ENCODE measurements at regions not wholly inside any gene's neighbourhood (a gene's known extent, or its start where the extent isn't known, plus 50 kb on each side); places are given as distances from the start of the nearest gene placed in this dataset.

- no peak for TF ChIP-seq ZNF592 (IDR thresholded peaks at IDR 0.05)
- TF ChIP-seq MXI1 (IDR thresholded peaks at IDR 0.05; ENCODE audit: low read depth, low read length) = no peak
- TF ChIP-seq CBX3 (IDR thresholded peaks at IDR 0.05; ENCODE audit: borderline replicate concordance, low read depth) = no peak
Observed at GRCh38 chr2:41958775-41959174, 89.0 kb upstream of the PKDCC start (continued).

- FAIRE-seq = no peak
- intact Hi-C loops (cut with micrococcal nuclease; ENCODE audit: unreplicated experiment) = no loop called here
- H2AFZ ChIP-seq (ENCODE audit: control insufficient read depth, low read depth, low read length) = no peak overlapping the region
- no peak for DNase-seq (ENCODE audit: low read depth, low spot score)
- no peak overlapping the region for H3K4me3 ChIP-seq
- H3K4me1 ChIP-seq (ENCODE audit: control insufficient read depth, insufficient read depth, low read length) = peaks cover 11% of the 10 kb centered on the region
- no peak for ATAC-seq
- no peak overlapping the region for H3K9ac ChIP-seq (ENCODE audit: control insufficient read depth, insufficient read depth, low read length)
- ChIA-PET RAD21 (ENCODE audit: unreplicated experiment) (no interaction called here), POLR2A (no interaction called here), CTCF (no interaction called here), SMC1A (ENCODE audit: uncharacterized antibody, unreplicated experiment) (interaction anchor here (0.7 kb wide), 1 partner anchor 239 kb away, joined by 3 read pairs; no protein-coding TSS in a partner anchor)
- no peaks in the 10 kb centered on the region for H3K79me2 ChIP-seq (ENCODE audit: control insufficient read depth, insufficient read depth, low read length)
- no peaks in the 10 kb centered on the region; the same call in 1 of the 3 replicates for H3K9me3 ChIP-seq (replicated peaks; ENCODE audit: control insufficient read depth, insufficient read depth, low read length)
- H3K27ac ChIP-seq (ENCODE audit: control insufficient read depth, insufficient read depth) = no peak overlapping the region
- WGBS (ENCODE audit: insufficient coverage, insufficient replicate concordance, low lambda C conversion rate, missing lambda C conversion rate) = 67% methylated on average over 2 of the region's 2 CpGs
- H4K20me1 ChIP-seq (ENCODE audit: control insufficient read depth, insufficient read depth) = no peaks in the 10 kb centered on the region
- in situ Hi-C loops (cut with MboI) = no loop called here
- H3K4me2 ChIP-seq (ENCODE audit: control insufficient read depth, insufficient read depth) = no peak overlapping the region
- H3K27me3 ChIP-seq (replicated peaks in 1 of 2; ENCODE audit: control insufficient read depth in 2 of 2, insufficient read depth in 2 of 2, low read length in 1 of 2) = no peaks in the 10 kb centered on the region; a peak in 2 of 4 replicates
- no peaks in the 10 kb centered on the region for H3K36me3 ChIP-seq (ENCODE audit: control insufficient read depth in 2 of 2, insufficient read depth in 2 of 2, low read length in 1 of 2)
- BruUV-seq (replicated peaks) = no TSS peak
- TF ChIP-seq RELB (IDR thresholded peaks at IDR 0.05; ENCODE audit: low read depth) (no peak), PBX3 (IDR thresholded peaks at IDR 0.05; ENCODE audit: insufficient replicate concordance, low read depth, low read length) (no peak), RELA (IDR thresholded peaks at IDR 0.05; ENCODE audit: borderline replicate concordance, partially characterized antibody) (no peak), ETV6 (conservative IDR thresholded peaks at IDR 0.05 in 1 of 2, IDR thresholded peaks at IDR 0.05 in 1 of 2; ENCODE audit: borderline replicate concordance in 1 of 2, low read depth in 1 of 2) (no peak), CEBPB (IDR thresholded peaks at IDR 0.05; ENCODE audit: borderline replicate concordance in 1 of 2, low read depth in 2 of 2, low read length in 2 of 2) (no peak), IRF5 (IDR thresholded peaks at IDR 0.05; ENCODE audit: borderline replicate concordance) (no peak), WRNIP1 (IDR thresholded peaks at IDR 0.05; ENCODE audit: borderline replicate concordance, low read depth, low read length) (no peak), DPF2 (IDR thresholded peaks at IDR 0.05) (no peak)
Observed at GRCh38 chr2:41959760-41960159, 88.1 kb upstream of the PKDCC start.

Measured in GM12878 (cell line).